Esophagus muscularis mucosa (tissue), 4 donors: ENCODE measurements at regions not wholly inside any gene's neighbourhood (a gene's known extent, or its start where the extent isn't known, plus 50 kb on each side); places are given as distances from the start of the nearest gene placed in this dataset.
"Not testable (repeated sequence)": the region's sequence is repeated elsewhere in the genome, so short reads cannot be mapped to it uniquely, and the experiment has no call there.

Source experiments
- DNase-seq: peaks from one replicate; pipeline ENCODE4 v3.0.0-alpha.2; 2017; ENCODE audit errors: extremely low spot score
- H3K27ac ChIP-seq, 4 donors: fragments of 200-600 bp; sonication (generic); replicated peaks in 1 of 4; 1 replicate in 3 of 4; 2 replicates in 1 of 4; pipeline ENCODE4 v1.5.1; 2016 to 2019; ENCODE audit warnings: mild to moderate bottlenecking in 1 of 4
- H3K27me3 ChIP-seq, 4 donors: fragments of 200-600 bp; sonication (generic); one replicate each; pipeline versions ENCODE4 v1.5.1 to v1.6.0; 2016 to 2019
- H3K36me3 ChIP-seq, 4 donors: fragments of 200-600 bp; sonication (generic); one replicate each; pipeline ENCODE4 v1.5.1; 2016 to 2019
- H3K4me1 ChIP-seq, 4 donors: fragments of 200-600 bp; sonication (generic); one replicate each; pipeline ENCODE4 v1.5.1; 2016 to 2019
- H3K4me3 ChIP-seq, 4 donors: fragments of 200-600 bp; sonication (generic); 1 replicate in 2 of 4; 2 replicates in 2 of 4; pipeline ENCODE4 v1.5.1; 2016 to 2019; ENCODE audit warnings: mild to moderate bottlenecking in 4 of 4, moderate library complexity in 1 of 4
- H3K9me3 ChIP-seq, 4 donors: fragments of 200-600 bp; sonication (generic); 1 replicate in 3 of 4; 2 replicates in 1 of 4; pipeline ENCODE4 v1.5.1; 2016 to 2019
- EP300 ChIP-seq: sonication (generic); formaldehyde crosslinking; IDR thresholded peaks from one replicate; pipeline ENCODE4 v1.6.1; 2017; ENCODE audit warnings: antibody characterized with exemption
- POLR2A ChIP-seq: fragments of 450-650 bp; IDR thresholded peaks from one replicate; pipeline ENCODE4 v1.6.1; 2017; ENCODE audit warnings: antibody characterized with exemption, moderate library complexity, mild to moderate bottlenecking, low read depth
- POLR2AphosphoS5 ChIP-seq, 2 donors: sonication (generic); formaldehyde crosslinking; IDR thresholded peaks; one replicate each; pipeline ENCODE4 v1.6.1; 2017; ENCODE audit warnings: antibody characterized with exemption in 2 of 2
- WGBS: methylation state at CpG from one replicate; pipeline ENCODE4 v1.1.5; 2018; 5-methylcytosine and 5-hydroxymethylcytosine counted together
- intact Hi-C: fragments of 100-400 bp; cut with DNase I; formaldehyde crosslinking; loops from one replicate; pipeline ENCODE4 v1.15.1; 2023
- TF ChIP-seq, protein P1 (sequence below), 3 experiments: fragments of 200-600 bp in 2 of 3; fragments of 450-650 bp in 1 of 3; sonication (generic) in 2 of 3; IDR thresholded peaks; one replicate each; pipeline ENCODE4 v1.5.1; 2017 to 2019; ENCODE audit warnings: antibody characterized with exemption in 3 of 3, mild to moderate bottlenecking in 2 of 3, moderate library complexity in 1 of 3

DNA sequence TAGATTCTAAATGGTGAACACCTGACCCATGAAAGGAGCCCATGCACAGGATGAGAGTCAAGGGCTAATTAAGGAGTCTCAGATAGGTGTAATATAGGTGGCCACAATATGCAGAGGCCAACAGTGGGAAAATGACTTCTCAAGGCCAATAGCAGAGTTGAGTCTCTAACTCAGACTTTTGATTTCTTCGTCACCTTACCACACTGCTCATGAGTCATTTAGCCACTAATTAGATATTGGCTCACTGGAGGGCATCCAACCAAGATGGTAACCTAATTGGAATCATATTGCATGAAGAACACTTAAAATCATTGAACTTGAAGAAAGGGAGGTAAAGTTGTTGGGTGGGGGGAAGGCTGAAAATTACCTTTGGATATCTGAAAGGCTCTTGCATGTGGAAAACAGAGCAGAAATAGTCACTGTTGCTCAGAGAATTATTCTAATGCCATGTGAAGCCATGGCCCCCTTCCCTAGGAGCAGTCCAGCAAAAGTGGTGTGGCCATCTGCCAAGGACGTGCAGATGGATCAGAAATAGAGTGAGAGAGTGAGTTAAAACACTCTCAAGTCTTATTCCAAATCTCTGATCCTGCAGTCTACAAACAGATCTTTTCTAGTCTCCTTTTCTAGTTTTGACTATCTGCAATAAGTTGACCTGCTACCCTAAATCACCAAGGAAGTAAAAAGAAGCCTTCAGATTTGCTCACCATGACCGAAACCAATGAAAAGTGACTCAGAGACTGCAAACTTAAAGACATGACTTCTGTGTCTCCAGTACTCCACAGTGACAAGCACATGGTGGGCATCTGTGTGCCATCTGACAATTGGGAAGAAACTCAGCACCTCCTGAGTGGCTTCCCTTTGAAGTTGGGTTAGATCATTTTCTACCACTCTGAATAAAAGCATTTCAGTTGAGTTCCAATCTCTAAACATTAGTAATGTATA is 93.9 kb upstream of the C1QTNF7 start:
- no peak overlapping the region for H3K4me3 ChIP-seq
- no peaks in the 10 kb centered on the region for H3K36me3 ChIP-seq
- intact Hi-C loops = loop anchor here (10.0 kb wide), 1 partner anchor 99 kb away; no protein-coding TSS in a partner anchor
- no peak for TF ChIP-seq POLR2AphosphoS5 (IDR thresholded peaks at IDR 0.05)
- 74% methylated on average over 3 of the region's 3 CpGs for WGBS
- no peaks in the 10 kb centered on the region for H3K27me3 ChIP-seq
- DNase-seq = no peak
- H3K27ac ChIP-seq = no peak overlapping the region
- H3K4me1 ChIP-seq = peaks cover 0 to 49% (median 33%) of the 10 kb centered on the region in 4 donors
- no peaks in the 10 kb centered on the region for H3K9me3 ChIP-seq

DNA sequence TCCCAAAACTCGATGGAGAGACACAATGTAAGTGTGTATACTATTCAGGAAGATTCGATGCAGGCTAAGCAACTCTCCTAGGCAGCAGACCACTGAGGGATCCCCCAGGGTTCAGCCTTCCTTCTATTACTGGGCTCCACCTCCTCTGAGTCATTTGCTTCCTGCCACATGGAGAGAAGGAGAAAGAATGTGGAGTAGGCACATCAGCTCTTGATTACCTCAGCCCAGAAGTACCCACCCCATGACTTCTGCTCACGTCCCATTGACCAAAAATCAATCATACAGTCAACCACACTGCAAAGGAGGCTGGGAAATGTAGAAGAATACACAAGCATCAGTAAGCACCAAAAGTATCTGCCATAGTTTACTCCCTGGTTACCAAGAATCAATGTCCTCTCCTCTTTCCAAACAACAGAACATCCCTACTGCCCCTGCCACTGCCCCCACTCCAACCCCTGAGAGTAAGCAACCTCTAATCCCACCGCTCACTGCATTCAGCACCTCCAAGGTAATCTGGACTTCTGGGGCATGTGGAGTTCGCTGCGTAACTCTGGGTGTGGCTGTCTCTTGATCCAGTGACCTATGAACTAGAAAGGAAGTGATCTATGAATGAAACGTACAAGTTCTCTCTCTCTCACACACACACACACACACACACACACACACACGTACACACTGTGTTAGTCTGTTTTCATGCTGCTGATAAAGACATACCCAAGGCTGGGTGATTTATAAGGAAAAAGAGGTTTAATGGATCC is 91.2 kb upstream of the C1QTNF7 start:
- Histone ChIP-seq H3K4me1 (peaks cover 0 to 55% (median 36%) of the 10 kb centered on the region in 4 donors), H3K27ac (peak overlapping the region in 2 of 4 donors; percentile 32 to 48), H3K9me3 (no peaks in the 10 kb centered on the region), H3K27me3 (no peaks in the 10 kb centered on the region), H3K36me3 (no peaks in the 10 kb centered on the region), H3K4me3 (no peak overlapping the region)
- 77% methylated on average over 8 of the region's 8 CpGs for WGBS
- no peak for DNase-seq
- intact Hi-C loops = loop anchor here (10.0 kb wide), 1 partner anchor 102 kb away; no protein-coding TSS in a partner anchor
- TF ChIP-seq POLR2AphosphoS5 (IDR thresholded peaks at IDR 0.05) (no peak), EP300 (no peak), POLR2A (no peak)
- TF ChIP-seq, protein P1, sequence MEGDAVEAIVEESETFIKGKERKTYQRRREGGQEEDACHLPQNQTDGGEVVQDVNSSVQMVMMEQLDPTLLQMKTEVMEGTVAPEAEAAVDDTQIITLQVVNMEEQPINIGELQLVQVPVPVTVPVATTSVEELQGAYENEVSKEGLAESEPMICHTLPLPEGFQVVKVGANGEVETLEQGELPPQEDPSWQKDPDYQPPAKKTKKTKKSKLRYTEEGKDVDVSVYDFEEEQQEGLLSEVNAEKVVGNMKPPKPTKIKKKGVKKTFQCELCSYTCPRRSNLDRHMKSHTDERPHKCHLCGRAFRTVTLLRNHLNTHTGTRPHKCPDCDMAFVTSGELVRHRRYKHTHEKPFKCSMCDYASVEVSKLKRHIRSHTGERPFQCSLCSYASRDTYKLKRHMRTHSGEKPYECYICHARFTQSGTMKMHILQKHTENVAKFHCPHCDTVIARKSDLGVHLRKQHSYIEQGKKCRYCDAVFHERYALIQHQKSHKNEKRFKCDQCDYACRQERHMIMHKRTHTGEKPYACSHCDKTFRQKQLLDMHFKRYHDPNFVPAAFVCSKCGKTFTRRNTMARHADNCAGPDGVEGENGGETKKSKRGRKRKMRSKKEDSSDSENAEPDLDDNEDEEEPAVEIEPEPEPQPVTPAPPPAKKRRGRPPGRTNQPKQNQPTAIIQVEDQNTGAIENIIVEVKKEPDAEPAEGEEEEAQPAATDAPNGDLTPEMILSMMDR (IDR thresholded peaks at IDR 0.05) = no peak

DNA sequence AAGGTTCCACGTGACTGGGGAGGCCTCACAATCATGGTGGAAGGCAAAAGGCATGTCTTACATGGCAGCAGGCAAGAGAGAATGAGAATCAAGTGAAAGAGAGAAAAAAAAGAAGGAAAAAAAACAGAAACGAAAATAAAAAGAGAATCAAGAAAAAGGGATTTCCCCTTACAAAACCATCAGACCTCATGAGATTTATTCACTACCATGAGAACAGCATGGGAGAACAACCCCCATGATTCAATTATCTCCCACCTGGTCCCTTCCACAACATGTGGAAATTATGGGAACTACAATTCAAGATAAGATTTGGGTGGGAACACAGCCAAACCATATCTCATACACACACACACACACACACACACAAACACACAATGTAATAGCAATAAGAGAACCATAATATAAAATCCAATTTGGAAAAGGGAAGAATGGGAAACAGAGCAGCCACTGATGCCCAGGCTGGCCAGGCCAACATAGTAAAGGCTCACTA is 90.6 kb upstream of the C1QTNF7 start:
- H3K4me3 ChIP-seq, DNase-seq, H3K27me3 ChIP-seq, H3K36me3 ChIP-seq, H3K9me3 ChIP-seq: not testable (repeated sequence)
- Histone ChIP-seq H3K27ac (peak overlapping the region; percentile 3 to 63 (median 40)), H3K4me1 (peaks cover 0 to 56% (median 36%) of the 10 kb centered on the region in 4 donors)
- 72% methylated on average over 2 of the region's 2 CpGs for WGBS
- intact Hi-C loops = loop anchor here (10.0 kb wide), 1 partner anchor 102 kb away; no protein-coding TSS in a partner anchor

GRCh38 chr4:15339737-15340136 is 88.1 kb upstream of the C1QTNF7 start:
- H3K27me3 ChIP-seq = no peaks in the 10 kb centered on the region
- no peaks in the 10 kb centered on the region for H3K36me3 ChIP-seq
- WGBS = 35% methylated on average over 5 of the region's 5 CpGs
- TF ChIP-seq POLR2A (no peak), EP300 (no peak), POLR2AphosphoS5 (IDR thresholded peaks at IDR 0.05) (no peak)
- TF ChIP-seq, protein P1 (IDR thresholded peaks at IDR 0.05) = no peak
- peak overlapping the region; percentile 38 to 48 (median 43) for H3K4me3 ChIP-seq
- H3K27ac ChIP-seq = peak overlapping the region; percentile 33 to 56 (median 48)
- H3K4me1 ChIP-seq = peaks cover 0 to 63% (median 40%) of the 10 kb centered on the region in 4 donors
- intact Hi-C loops = loop anchor here (10.0 kb wide), 1 partner anchor 105 kb away; no protein-coding TSS in a partner anchor
- H3K9me3 ChIP-seq = no peaks in the 10 kb centered on the region
- DNase-seq = no peak

GRCh38 chr4:15340332-15340731 is 87.5 kb upstream of the C1QTNF7 start:
- H3K4me1 ChIP-seq = peaks cover 0 to 60% (median 38%) of the 10 kb centered on the region in 4 donors
- intact Hi-C loops = no loop called here
- DNase-seq = no peak
- H3K27ac ChIP-seq = peak overlapping the region; percentile 33 to 56 (median 48)
- 29% methylated on average over 4 of the region's 4 CpGs for WGBS
- peak overlapping the region; percentile 38 to 48 (median 43) for H3K4me3 ChIP-seq
- TF ChIP-seq POLR2A (no peak), EP300 (no peak), POLR2AphosphoS5 (IDR thresholded peaks at IDR 0.05) (no peak)
- TF ChIP-seq, protein P1 (IDR thresholded peaks at IDR 0.05) = no peak
- H3K9me3 ChIP-seq = no peaks in the 10 kb centered on the region
- no peaks in the 10 kb centered on the region for H3K36me3 ChIP-seq
- no peaks in the 10 kb centered on the region for H3K27me3 ChIP-seq
